SK-N-SH (cell line): ENCODE measurements at regions not wholly inside any gene's neighbourhood (a gene's known extent, or its start where the extent isn't known, plus 50 kb on each side); places are given as distances from the start of the nearest gene placed in this dataset.

ENCODE experiments used
- CTCF ChIA-PET: fragments of 300-600, 350-600 bp; formaldehyde crosslinking; extraction: SDS; loops from one replicate; lab custom pipeline; 2021; lab: Yijun Ruan, JAX
- POLR2A ChIA-PET: fragments of 350-600 bp; sonication (Branson Sonifier 250); formaldehyde crosslinking; extraction: SDS; loops from one replicate; lab custom pipeline; 2020; ENCODE audit warnings: antibody characterized with exemption, inconsistent platforms; lab: Yijun Ruan, JAX
- DNase-seq: peaks from one replicate; pipeline ENCODE4 v3.0.0; 2012
- H2AFZ ChIP-seq: fragments of 200-600 bp; sonication (generic); 2 replicates; pipeline ENCODE4 v1.8.1; 2016; ENCODE audit warnings: antibody characterized with exemption, mild to moderate bottlenecking, low read depth
- H3F3A ChIP-seq: fragments of 200-600 bp; sonication (generic); replicated peaks from 2 replicates; pipeline ENCODE3; 2016; ENCODE audit warnings: antibody characterized with exemption, mild to moderate bottlenecking; ENCODE audit not compliant: insufficient read depth
- H3K27ac ChIP-seq, 2 experiments: fragments of 200-500 bp in 1 of 2; fragments of 200-600 bp in 1 of 2; sonication (Bioruptor generic) in 1 of 2; sonication (generic), shearing (Covaris generic) in 1 of 2; 2 replicates each; pipeline versions ENCODE4 v1.5.1 to v1.6.1; 2014 to 2016; ENCODE audit warnings: low read depth in 2 of 2, inconsistent platforms in 1 of 2, low read length in 1 of 2, mild to moderate bottlenecking in 1 of 2, mixed read lengths in 1 of 2
- H3K27me3 ChIP-seq: fragments of 200-600 bp; sonication (generic), shearing (Covaris generic); 2 replicates; pipeline ENCODE4 v1.6.1; 2016; ENCODE audit warnings: mixed run types; ENCODE audit not compliant: insufficient read depth
- H3K36me3 ChIP-seq, 2 experiments: fragments of 200-500 bp in 1 of 2; fragments of 200-600 bp in 1 of 2; sonication (Bioruptor generic) in 1 of 2; sonication (generic) in 1 of 2; replicated peaks in 1 of 2; 2 replicates each; pipeline versions ENCODE3 to v1.5.1; 2014 to 2016; ENCODE audit warnings: low read length in 1 of 2, mild to moderate bottlenecking in 1 of 2; ENCODE audit not compliant: insufficient read depth in 2 of 2, control insufficient read depth in 1 of 2
- H3K4me1 ChIP-seq, 2 experiments: fragments of 200-500 bp in 1 of 2; fragments of 200-600 bp in 1 of 2; sonication (Bioruptor generic) in 1 of 2; sonication (generic), shearing (Covaris generic) in 1 of 2; 2 replicates each; pipeline versions ENCODE4 v1.5.1 to v1.6.1; 2014 to 2016; ENCODE audit warnings: low read depth in 1 of 2, low read length in 1 of 2, mixed run types in 1 of 2; ENCODE audit not compliant: insufficient read depth in 2 of 2, control insufficient read depth in 1 of 2
- H3K4me2 ChIP-seq: fragments of 200-600 bp; sonication (generic), shearing (Covaris generic); 2 replicates; pipeline ENCODE4 v1.6.1; 2017; ENCODE audit warnings: mixed run types
- H3K4me3 ChIP-seq, 2 experiments: fragments of 200-500 bp in 1 of 2; fragments of 200-600 bp in 1 of 2; sonication (Bioruptor generic) in 1 of 2; sonication (generic), shearing (Covaris generic) in 1 of 2; 2 replicates each; pipeline versions ENCODE4 v1.5.1 to v1.8.1; 2014 to 2016; ENCODE audit warnings: low read depth in 2 of 2, inconsistent platforms in 1 of 2, low read length in 1 of 2, mild to moderate bottlenecking in 1 of 2, mixed read lengths in 1 of 2, moderate library complexity in 1 of 2
- H3K79me2 ChIP-seq: fragments of 200-600 bp; sonication (generic); 2 replicates; pipeline ENCODE4 v1.8.1; 2017; ENCODE audit warnings: mild to moderate bottlenecking; ENCODE audit not compliant: insufficient read depth
- H3K9ac ChIP-seq: fragments of 200-600 bp; sonication (generic); 2 replicates; pipeline ENCODE4 v1.6.1; 2017; ENCODE audit warnings: mixed run types
- H3K9me2 ChIP-seq: fragments of 200-600 bp; sonication (generic); 2 replicates; pipeline ENCODE4 v1.6.1; 2017; ENCODE audit warnings: mixed run types
- H3K9me3 ChIP-seq: fragments of 200-600 bp; sonication (generic); 2 replicates; pipeline ENCODE4 v1.6.1; 2017; ENCODE audit warnings: mixed run types, mild to moderate bottlenecking, moderate library complexity
- H4K20me1 ChIP-seq: fragments of 200-600 bp; sonication (generic); 2 replicates; pipeline ENCODE4 v1.6.1; 2017; ENCODE audit warnings: mild to moderate bottlenecking, mixed run types; ENCODE audit not compliant: insufficient read depth
- CHD2 ChIP-seq: fragments of 150-350 bp; IDR thresholded peaks from 2 replicates; pipeline ENCODE4 v1.6.1; 2018; ENCODE audit warnings: low read length; ENCODE audit not compliant: partially characterized antibody
- EP300 ChIP-seq, 2 experiments: IDR thresholded peaks; 2 replicates each; pipeline versions ENCODE4 v1.4.0 to v1.6.1; 2012; ENCODE audit warnings: borderline replicate concordance in 1 of 2, low read depth in 1 of 2, low read length in 1 of 2
- MXI1 ChIP-seq: IDR thresholded peaks from 2 replicates; pipeline ENCODE4 v1.6.1; 2012; ENCODE audit warnings: mild to moderate bottlenecking, low read depth, low read length, improper control_type of control experiment
- NFIC ChIP-seq: IDR thresholded peaks from 2 replicates; pipeline ENCODE4 v1.4.0; 2012; ENCODE audit warnings: borderline replicate concordance
- PBX3 ChIP-seq: IDR thresholded peaks from 2 replicates; pipeline ENCODE4; 2012
- POLR2AphosphoS5 ChIP-seq: IDR thresholded peaks from 2 replicates; pipeline ENCODE4 v1.6.1; 2012; ENCODE audit warnings: low read depth, low read length
- RCOR1 ChIP-seq: fragments of 150-350 bp; IDR thresholded peaks from 2 replicates; pipeline ENCODE4 v1.6.1; 2017; ENCODE audit warnings: antibody characterized with exemption, low read length
- USF1 ChIP-seq: IDR thresholded peaks from 2 replicates; pipeline ENCODE4 v1.4.0; 2012; ENCODE audit warnings: low read depth, borderline replicate concordance
- WGBS: methylation state at CpG from one replicate; pipeline ENCODE4 v1.1.6; 2017; ENCODE audit warnings: low lambda C conversion rate; 5-methylcytosine and 5-hydroxymethylcytosine counted together
- TF ChIP-seq, protein P1 (sequence below): IDR thresholded peaks from 2 replicates; pipeline ENCODE4 v1.6.1; 2012; ENCODE audit warnings: mild to moderate bottlenecking, low read depth, low read length, moderate library complexity

DNA sequence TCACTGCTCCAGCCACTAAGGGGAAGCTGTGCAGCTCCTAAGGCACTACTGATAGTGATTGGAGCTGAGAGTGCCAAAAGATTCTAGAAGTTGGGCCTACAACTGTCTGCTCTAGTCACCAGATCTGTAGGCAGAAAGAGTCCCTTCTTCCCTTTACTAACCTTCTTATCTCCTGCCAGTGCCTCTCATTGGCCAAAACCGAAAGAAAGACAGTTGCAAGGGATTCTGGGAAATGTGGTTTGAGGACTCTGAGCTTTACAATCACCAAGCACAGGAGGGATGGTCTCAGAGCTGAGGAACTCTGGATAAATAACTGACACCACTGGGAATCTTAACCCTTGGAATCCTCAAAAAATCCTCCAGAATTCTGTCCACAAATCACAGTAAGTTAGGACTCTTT, 615.8 kb downstream of the CCSER2 start:
- Histone ChIP-seq H3K27me3 (no peaks in the 10 kb centered on the region), H3K9me2 (no peaks in the 10 kb centered on the region), H3K4me3 (no peak overlapping the region), H4K20me1 (no peaks in the 10 kb centered on the region), H3K27ac (no peak overlapping the region), H2AFZ (no peak overlapping the region), H3K9me3 (no peaks in the 10 kb centered on the region), H3K9ac (no peak overlapping the region), H3K4me1 (no peaks in the 10 kb centered on the region), H3K79me2 (no peaks in the 10 kb centered on the region), H3K36me3 (no peaks in the 10 kb centered on the region), H3K4me2 (no peak overlapping the region), H3F3A (no peaks in the 10 kb centered on the region)
- no peak for DNase-seq
- ChIA-PET CTCF (no interaction called here), POLR2A (no interaction called here)
- TF ChIP-seq NFIC (no peak), POLR2AphosphoS5 (no peak), EP300 (IDR thresholded peaks at IDR 0.05; ENCODE audit: borderline replicate concordance in 1 of 2, low read depth in 1 of 2, low read length in 1 of 2) (no peak)
- WGBS, result 6% methylated on average over 1 of the region's 1 CpG

GRCh38 chr10:84945791-84946190, 617.4 kb downstream of the CCSER2 start:
- 42% methylated on average over 1 of the region's 1 CpG for WGBS
- CTCF ChIA-PET, result interaction anchor here (1.6 kb wide), 1 partner anchor 46 kb away, joined by 3 read pairs; no protein-coding TSS in a partner anchor
- no peaks in the 10 kb centered on the region for H4K20me1 ChIP-seq

More at GRCh38 chr10:84945791-84946190, 617.4 kb downstream of the CCSER2 start:
- Histone ChIP-seq H3K4me3 (no peak overlapping the region), H3K4me1 (no peaks in the 10 kb centered on the region), H3K27me3 (no peaks in the 10 kb centered on the region), H2AFZ (no peak overlapping the region), H3K4me2 (no peak overlapping the region), H3F3A (no peaks in the 10 kb centered on the region), H3K79me2 (no peaks in the 10 kb centered on the region), H3K9me3 (no peaks in the 10 kb centered on the region), H3K9me2 (no peaks in the 10 kb centered on the region), H3K27ac (no peak overlapping the region), H3K36me3 (no peaks in the 10 kb centered on the region), H3K9ac (no peak overlapping the region)
- POLR2A ChIA-PET, result no interaction called here
- TF ChIP-seq MXI1, result no peak
- TF ChIP-seq USF1, result no peak
- no peak for TF ChIP-seq CHD2
- TF ChIP-seq, protein P1, sequence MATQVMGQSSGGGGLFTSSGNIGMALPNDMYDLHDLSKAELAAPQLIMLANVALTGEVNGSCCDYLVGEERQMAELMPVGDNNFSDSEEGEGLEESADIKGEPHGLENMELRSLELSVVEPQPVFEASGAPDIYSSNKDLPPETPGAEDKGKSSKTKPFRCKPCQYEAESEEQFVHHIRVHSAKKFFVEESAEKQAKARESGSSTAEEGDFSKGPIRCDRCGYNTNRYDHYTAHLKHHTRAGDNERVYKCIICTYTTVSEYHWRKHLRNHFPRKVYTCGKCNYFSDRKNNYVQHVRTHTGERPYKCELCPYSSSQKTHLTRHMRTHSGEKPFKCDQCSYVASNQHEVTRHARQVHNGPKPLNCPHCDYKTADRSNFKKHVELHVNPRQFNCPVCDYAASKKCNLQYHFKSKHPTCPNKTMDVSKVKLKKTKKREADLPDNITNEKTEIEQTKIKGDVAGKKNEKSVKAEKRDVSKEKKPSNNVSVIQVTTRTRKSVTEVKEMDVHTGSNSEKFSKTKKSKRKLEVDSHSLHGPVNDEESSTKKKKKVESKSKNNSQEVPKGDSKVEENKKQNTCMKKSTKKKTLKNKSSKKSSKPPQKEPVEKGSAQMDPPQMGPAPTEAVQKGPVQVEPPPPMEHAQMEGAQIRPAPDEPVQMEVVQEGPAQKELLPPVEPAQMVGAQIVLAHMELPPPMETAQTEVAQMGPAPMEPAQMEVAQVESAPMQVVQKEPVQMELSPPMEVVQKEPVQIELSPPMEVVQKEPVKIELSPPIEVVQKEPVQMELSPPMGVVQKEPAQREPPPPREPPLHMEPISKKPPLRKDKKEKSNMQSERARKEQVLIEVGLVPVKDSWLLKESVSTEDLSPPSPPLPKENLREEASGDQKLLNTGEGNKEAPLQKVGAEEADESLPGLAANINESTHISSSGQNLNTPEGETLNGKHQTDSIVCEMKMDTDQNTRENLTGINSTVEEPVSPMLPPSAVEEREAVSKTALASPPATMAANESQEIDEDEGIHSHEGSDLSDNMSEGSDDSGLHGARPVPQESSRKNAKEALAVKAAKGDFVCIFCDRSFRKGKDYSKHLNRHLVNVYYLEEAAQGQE, result no peak
- TF ChIP-seq PBX3, result no peak
- TF ChIP-seq RCOR1, result no peak
- no peak for DNase-seq
